HG02938 (cell line): ENCODE measurements at regions not wholly inside any gene's neighbourhood (a gene's known extent, or its start where the extent isn't known, plus 50 kb on each side); places are given as distances from the start of the nearest gene placed in this dataset.

ENCODE experiments used
- ATAC-seq: cut with Tn5 transposase; IDR thresholded peaks from one replicate; pipeline ENCODE4 v1.9.1; 2021; ENCODE audit warnings: mild to moderate bottlenecking, moderate library complexity; ENCODE audit not compliant: unreplicated experiment

DNA sequence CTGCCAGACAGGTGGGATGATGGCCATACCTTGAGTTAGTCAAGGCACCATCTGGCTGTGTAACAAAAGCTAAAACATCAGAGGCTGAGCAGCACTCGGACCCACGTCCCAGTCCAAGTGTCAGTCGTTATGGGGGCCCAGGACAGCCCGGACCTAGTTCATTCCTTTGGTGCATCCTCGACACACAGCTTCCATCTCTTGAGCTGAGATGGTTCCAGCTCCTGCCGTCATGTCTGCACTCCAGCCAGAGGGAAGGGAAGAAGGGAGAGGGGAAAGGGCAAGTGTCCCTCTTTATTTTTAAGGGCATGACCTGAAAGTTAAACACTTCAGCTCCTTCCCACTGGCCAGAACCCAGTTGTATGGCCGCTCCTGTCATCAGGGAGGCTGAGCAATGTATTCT, 218.0 kb downstream of the SEC14L1 start:
- no peak for ATAC-seq

GRCh38 chr17:77359236-77359635, 218.5 kb downstream of the SEC14L1 start:
- ATAC-seq: no peak

- ATAC-seq: no peak
These were observed 221.3 kb downstream of the SEC14L1 start for GRCh38 chr17:77361986-77362620.

- ATAC-seq: no peak
These were observed 223.1 kb downstream of the SEC14L1 start for GRCh38 chr17:77363821-77364361.

- no peak for ATAC-seq
These were observed 223.7 kb downstream of the SEC14L1 start for GRCh38 chr17:77364381-77364911.

- no peak for ATAC-seq
These were observed 224.3 kb downstream of the SEC14L1 start for GRCh38 chr17:77364941-77365583.

DNA sequence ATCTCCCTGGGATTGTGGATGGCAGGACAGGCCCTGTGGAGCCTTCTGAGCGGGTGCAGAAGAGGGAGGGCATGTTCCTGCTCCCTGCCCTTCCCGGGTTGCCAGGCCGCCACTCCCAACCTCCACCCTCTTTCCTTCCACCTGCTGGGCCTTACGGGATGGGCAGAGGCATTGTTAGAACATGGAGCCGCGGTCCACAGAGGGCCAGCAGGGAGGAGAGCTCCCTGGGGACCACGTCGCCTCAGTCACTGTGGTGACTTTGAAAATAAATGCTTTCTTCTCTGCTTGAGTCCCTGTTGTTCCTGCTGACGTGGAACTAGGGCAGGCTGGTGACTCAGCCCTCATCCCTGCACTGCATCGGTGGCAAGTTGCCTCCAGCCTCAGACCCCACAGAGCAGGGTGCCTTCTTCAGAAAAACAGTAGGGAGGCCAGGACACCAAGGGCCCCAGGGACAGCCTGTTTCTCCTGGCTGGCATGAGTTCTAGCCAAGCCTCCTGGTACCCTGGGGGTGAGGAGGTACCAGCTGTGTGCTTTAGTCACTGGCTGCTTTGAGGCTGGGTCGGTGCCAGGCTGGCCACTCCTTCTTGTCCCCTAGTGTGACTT, 224.9 kb downstream of the SEC14L1 start:
- ATAC-seq: no peak

DNA sequence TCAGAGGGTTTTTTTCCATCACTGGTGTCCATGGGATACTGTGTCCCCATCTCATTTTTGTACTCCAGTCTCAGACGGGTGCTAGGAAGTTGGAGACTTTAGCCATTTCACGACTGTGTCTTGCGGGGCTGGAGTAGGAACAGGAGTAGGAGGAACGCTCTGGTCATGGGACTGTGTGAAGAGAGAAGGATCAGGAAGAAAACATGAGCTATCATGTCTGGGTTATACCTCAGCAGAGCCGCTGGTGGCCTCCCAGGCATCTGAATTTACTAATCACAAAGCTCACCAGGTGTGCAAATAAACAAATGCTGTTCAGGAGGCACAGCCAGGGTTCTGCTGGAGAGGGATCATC, 225.4 kb downstream of the SEC14L1 start:
- ATAC-seq: no peak

GRCh38 chr17:77366558-77367245, 225.9 kb downstream of the SEC14L1 start:
- no peak for ATAC-seq

DNA sequence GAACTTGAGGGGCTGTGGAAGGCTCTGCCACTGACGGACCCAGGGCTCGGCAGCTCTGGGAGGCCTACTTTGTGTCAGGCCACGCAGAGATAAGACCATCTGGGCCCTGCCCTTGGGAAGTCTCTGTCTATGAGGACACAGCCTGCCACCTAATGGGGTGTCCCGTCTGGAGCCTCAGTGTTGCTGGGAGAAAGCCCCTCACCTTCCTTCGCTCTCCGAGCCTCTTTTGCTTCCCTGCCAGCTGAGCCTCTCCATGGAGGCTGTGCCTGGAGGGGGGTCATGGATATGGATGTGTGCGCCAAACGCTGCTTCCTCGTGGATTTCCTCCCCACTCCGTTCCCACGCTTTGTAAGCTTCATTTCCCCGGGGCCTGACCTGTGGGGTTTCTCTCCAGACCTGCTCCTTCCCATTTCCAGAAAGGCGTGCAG, 228.8 kb downstream of the SEC14L1 start:
- no peak for ATAC-seq

- ATAC-seq: no peak
These were observed 229.8 kb downstream of the SEC14L1 start for GRCh38 chr17:77370586-77370985.

DNA sequence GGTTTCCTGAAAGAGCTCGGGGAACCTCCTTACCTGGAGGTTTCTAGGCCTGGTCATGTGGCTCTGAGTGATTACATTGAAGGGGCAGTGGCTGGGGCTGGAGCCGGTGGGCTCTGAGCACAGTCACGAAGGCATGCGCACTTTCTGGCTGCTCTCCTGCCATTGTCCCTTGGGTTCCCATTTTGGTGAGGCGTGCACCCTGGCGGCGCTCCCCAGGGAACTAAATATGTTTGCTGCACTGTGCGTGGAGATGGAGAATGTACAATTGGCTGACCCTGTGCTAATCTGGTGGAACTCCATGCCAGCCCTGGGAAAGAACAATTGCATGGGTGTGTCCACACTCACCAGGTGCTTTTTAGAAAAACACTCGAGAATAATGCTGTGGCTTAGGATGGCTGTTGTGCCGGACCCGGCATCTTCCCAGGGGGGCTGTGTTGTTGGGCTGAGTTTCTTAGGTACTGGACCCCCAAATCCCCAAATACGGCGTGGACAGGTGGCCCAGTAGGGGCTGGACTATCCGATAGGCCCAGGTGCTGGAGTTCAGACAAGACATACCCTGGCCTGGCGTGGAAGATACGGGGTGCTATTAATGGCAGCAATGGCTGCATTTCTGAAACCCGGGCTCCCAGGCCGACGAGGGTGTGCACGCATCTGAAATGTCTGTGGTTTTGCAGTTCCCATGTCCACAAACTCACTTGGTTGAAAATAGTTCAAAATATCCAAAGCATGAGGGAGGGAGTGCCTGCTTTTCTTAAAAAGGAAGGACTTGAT, 230.5 kb downstream of the SEC14L1 start:
- no peak for ATAC-seq

DNA sequence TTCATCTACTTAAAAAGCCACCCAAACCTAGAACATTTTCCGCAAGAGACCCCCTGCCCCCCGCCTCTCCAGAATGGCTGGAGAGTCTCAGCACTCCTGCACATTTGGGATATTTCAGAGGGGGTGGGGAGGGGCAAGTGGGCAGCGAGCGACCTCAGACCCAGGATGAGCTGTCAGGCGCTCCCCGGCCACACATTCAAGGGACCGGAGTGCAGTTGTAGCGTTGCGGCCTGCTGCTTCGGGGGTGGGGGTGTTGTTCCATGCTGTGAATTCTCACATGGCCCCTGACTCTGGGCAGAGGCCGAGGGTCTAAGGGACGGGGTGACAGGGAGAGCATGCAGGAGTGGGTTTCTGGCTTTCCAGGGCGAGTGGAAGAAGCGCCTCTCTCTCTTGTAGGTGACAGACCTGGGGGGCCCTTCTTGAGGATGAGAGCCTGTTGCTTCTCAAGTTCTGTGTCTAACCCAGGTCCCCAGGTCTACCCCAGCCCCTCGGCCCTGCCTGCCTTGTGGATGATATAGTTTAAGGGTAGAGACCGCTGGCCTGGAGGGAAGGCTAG, 231.2 kb downstream of the SEC14L1 start:
- no peak for ATAC-seq

GRCh38 chr17:77372444-77373298, 231.9 kb downstream of the SEC14L1 start:
- no peak for ATAC-seq

GRCh38 chr17:77373299-77374169, 232.8 kb downstream of the SEC14L1 start:
- ATAC-seq: no peak

DNA sequence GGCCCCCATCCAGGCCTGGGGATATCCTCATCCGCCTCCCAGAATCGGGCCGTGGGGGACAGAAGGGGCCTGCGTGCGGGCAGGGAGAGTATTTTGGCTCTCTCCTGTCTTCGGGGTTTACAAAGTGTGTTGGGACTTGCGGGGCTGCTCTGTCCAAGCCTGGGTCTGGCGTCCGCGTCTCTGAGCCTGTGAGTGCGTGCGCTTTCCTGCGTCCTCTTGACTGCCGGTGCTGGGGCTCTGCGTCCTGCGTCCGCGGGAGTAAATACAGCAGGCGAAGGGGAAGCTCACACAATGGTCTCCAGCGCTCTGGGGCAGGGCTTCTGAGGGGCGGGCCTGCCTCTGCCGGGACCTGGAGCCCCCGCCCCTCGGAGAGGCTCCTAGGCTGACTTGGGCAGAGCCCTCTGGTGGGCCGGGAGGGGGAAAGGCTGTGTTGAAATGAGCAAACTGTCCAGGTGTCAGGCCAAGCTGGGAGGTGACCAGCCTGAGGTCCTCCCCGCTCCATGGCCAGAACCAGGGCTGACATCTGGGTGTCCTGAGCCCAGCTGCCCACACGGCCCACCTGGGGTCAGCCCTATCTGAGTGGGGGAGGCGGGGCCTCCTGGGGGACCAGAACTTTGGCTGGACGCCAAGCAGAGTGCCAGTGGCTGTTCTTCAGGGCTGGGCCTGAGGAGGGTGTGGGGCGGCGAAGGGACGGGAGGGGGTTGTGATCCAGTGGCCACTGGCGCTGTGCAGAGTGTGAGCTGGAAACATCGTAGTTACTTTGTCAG, 233.6 kb downstream of the SEC14L1 start:
- no peak for ATAC-seq

DNA sequence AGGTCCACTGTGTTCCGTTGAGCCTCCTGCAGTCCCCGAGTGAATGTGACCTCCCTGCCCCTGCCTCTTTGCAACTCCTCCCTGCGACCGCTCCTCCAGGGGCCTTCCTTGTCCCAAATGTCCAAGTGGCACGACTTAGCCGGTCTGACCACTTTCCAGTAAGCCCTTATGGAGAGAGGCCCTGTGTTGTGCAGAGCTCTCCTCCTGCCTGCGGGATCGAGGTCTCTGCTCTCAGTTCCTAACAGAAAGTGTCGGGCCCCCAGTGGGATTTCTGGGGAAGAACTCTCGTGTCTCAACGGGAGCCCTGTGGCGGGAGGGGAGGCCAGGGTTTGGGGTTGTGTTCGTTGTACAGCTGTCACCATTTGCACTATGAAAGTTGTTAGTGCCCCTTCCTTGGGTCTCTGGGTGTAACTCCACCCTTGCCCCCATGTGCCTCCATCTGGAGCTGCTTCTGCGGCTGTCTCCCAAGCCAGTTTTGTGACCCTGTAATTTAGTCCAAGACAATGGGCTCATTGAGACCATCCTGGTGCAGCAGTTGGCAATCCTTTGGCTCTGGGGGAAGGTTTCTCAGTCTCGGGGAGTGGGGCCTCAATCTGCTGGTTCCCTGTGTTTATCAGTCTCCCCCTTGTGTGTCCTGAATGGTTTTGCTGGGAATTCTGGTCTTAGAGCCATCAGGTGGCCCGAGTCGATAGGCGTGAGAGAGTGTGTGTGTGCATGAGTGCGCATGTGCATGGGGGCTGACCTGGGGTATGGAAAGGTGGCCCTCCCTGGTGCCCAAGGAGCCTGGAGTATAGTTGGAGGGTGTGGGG, 234.5 kb downstream of the SEC14L1 start:
- no peak for ATAC-seq
